ENCODE measurements at regions not wholly inside any gene's neighbourhood (a gene's known extent, or its start where the extent isn't known, plus 50 kb on each side); places are given as distances from the start of the nearest gene placed in this dataset.

GRCh38 chr11:16554361-16554760, 184.1 kb upstream of the C11orf58 start:
- TF ChIP-seq, protein P1, sequence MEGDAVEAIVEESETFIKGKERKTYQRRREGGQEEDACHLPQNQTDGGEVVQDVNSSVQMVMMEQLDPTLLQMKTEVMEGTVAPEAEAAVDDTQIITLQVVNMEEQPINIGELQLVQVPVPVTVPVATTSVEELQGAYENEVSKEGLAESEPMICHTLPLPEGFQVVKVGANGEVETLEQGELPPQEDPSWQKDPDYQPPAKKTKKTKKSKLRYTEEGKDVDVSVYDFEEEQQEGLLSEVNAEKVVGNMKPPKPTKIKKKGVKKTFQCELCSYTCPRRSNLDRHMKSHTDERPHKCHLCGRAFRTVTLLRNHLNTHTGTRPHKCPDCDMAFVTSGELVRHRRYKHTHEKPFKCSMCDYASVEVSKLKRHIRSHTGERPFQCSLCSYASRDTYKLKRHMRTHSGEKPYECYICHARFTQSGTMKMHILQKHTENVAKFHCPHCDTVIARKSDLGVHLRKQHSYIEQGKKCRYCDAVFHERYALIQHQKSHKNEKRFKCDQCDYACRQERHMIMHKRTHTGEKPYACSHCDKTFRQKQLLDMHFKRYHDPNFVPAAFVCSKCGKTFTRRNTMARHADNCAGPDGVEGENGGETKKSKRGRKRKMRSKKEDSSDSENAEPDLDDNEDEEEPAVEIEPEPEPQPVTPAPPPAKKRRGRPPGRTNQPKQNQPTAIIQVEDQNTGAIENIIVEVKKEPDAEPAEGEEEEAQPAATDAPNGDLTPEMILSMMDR (IDR thresholded peaks at IDR 0.05; ENCODE audit: insufficient read depth, low read length, poor library complexity, severe bottlenecking), result no peak
- TF ChIP-seq EZH2phosphoT487 (conservative IDR thresholded peaks at IDR 0.05; ENCODE audit: low read length), result no peak

Measured in SU-DHL-6 (cell line).